ENCODE measurements at regions not wholly inside any gene's neighbourhood (a gene's known extent, or its start where the extent isn't known, plus 50 kb on each side); places are given as distances from the start of the nearest gene placed in this dataset.

GRCh38 chr9:89863141-89863540 is 258.3 kb downstream of the GADD45G start:
- no peak for TF ChIP-seq CTCF (IDR thresholded peaks at IDR 0.05; ENCODE audit: poor library complexity)
- TF ChIP-seq EZH2 (IDR thresholded peaks at IDR 0.05; ENCODE audit: borderline replicate concordance), result no peak
- TF ChIP-seq EZH2phosphoT487 (IDR thresholded peaks at IDR 0.05; ENCODE audit: low read depth, severe bottlenecking, unreplicated experiment), result no peak

Data from hepatocyte (in vitro differentiated cells).